Spinal cord (tissue), 9 donors: ENCODE measurements at regions not wholly inside any gene's neighbourhood (a gene's known extent, or its start where the extent isn't known, plus 50 kb on each side); places are given as distances from the start of the nearest gene placed in this dataset.

Source experiments
- DNase-seq, 6 donors: peaks; one replicate each; pipeline versions ENCODE4 v3.0.0 to v3.0.0-alpha.2; 2013 to 2015; ENCODE audit warnings: low spot score in 6 of 6, low read depth in 4 of 6
- H3K27ac ChIP-seq: one replicate; pipeline ENCODE4 v1.5.1; 2013; ENCODE audit warnings: low read depth, low read length, control low read depth
- H3K27me3 ChIP-seq: one replicate; pipeline ENCODE4 v1.6.1; 2013; ENCODE audit warnings: low read length; ENCODE audit not compliant: control insufficient read depth, insufficient read depth
- H3K36me3 ChIP-seq: one replicate; pipeline ENCODE4 v1.6.1; 2013; ENCODE audit warnings: low read length; ENCODE audit not compliant: control insufficient read depth, insufficient read depth
- H3K4me1 ChIP-seq: one replicate; pipeline ENCODE4 v1.6.1; 2013; ENCODE audit warnings: low read length; ENCODE audit not compliant: control insufficient read depth, insufficient read depth
- H3K4me3 ChIP-seq: one replicate; pipeline ENCODE4 v1.5.1; 2013; ENCODE audit warnings: low read depth, low read length, control low read depth
- H3K9me3 ChIP-seq: one replicate; pipeline ENCODE4 v1.6.1; 2013; ENCODE audit warnings: low read length; ENCODE audit not compliant: control insufficient read depth, insufficient read depth
- WGBS: methylation state at CpG from one replicate; pipeline ENCODE4 v1.1.5; 2013; ENCODE audit warnings: missing lambda C conversion rate; ENCODE audit not compliant: insufficient coverage; 5-methylcytosine and 5-hydroxymethylcytosine counted together
- donor health status: healthy.

GRCh38 chr1:29698626-29699025 is 462.3 kb downstream of the PTPRU start:
- Histone ChIP-seq H3K9me3 (peaks cover 4% of the 10 kb centered on the region), H3K4me3 (no peak overlapping the region), H3K4me1 (peaks cover 27% of the 10 kb centered on the region), H3K27ac (no peak overlapping the region), H3K27me3 (no peaks in the 10 kb centered on the region), H3K36me3 (no peaks in the 10 kb centered on the region)
- WGBS = 90% methylated on average over 11 of the region's 12 CpGs
- DNase-seq = no peak

GRCh38 chr1:29698033-29698432 is 461.7 kb downstream of the PTPRU start:
- no peaks in the 10 kb centered on the region for H3K27me3 ChIP-seq
- H3K9me3 ChIP-seq = peaks cover 7% of the 10 kb centered on the region
- H3K4me3 ChIP-seq = no peak overlapping the region
- peaks cover 26% of the 10 kb centered on the region for H3K4me1 ChIP-seq
- peak in 2 of 6 donors; percentile 55 to 65 for DNase-seq
- no peak overlapping the region for H3K27ac ChIP-seq
- H3K36me3 ChIP-seq = no peaks in the 10 kb centered on the region
- WGBS = 60% methylated on average over 7 of the region's 7 CpGs

- 84% methylated on average over 10 of the region's 10 CpGs for WGBS
- H3K27ac ChIP-seq = no peak overlapping the region
- peaks cover 7% of the 10 kb centered on the region for H3K9me3 ChIP-seq
- no peak overlapping the region for H3K4me3 ChIP-seq
- DNase-seq = no peak
- no peaks in the 10 kb centered on the region for H3K27me3 ChIP-seq
- no peaks in the 10 kb centered on the region for H3K36me3 ChIP-seq
- peaks cover 26% of the 10 kb centered on the region for H3K4me1 ChIP-seq
Measured at GRCh38 chr1:29697391-29697780, 461.1 kb downstream of the PTPRU start.

- no peak overlapping the region for H3K27ac ChIP-seq
- 83% methylated on average over 19 of the region's 20 CpGs for WGBS
- H3K9me3 ChIP-seq = peaks cover 7% of the 10 kb centered on the region
- DNase-seq = no peak
- no peaks in the 10 kb centered on the region for H3K36me3 ChIP-seq
- H3K4me3 ChIP-seq = no peak overlapping the region
- H3K4me1 ChIP-seq = peaks cover 26% of the 10 kb centered on the region
- H3K27me3 ChIP-seq = no peaks in the 10 kb centered on the region
Measured at GRCh38 chr1:29696656-29697390, 460.5 kb downstream of the PTPRU start.

- H3K36me3 ChIP-seq = no peaks in the 10 kb centered on the region
- H3K27ac ChIP-seq = no peak overlapping the region
- peaks cover 26% of the 10 kb centered on the region for H3K4me1 ChIP-seq
- 51% methylated on average over 2 of the region's 5 CpGs for WGBS
- no peak overlapping the region for H3K4me3 ChIP-seq
- peaks cover 7% of the 10 kb centered on the region for H3K9me3 ChIP-seq
- DNase-seq = peak in 2 of 6 donors; percentile 70 to 88
- H3K27me3 ChIP-seq = no peaks in the 10 kb centered on the region
Measured at GRCh38 chr1:29695803-29696202, 459.5 kb downstream of the PTPRU start.

- Histone ChIP-seq H3K36me3 (no peaks in the 10 kb centered on the region), H3K27ac (no peak overlapping the region), H3K27me3 (no peaks in the 10 kb centered on the region), H3K4me3 (no peak overlapping the region), H3K4me1 (peaks cover 29% of the 10 kb centered on the region), H3K9me3 (peaks cover 7% of the 10 kb centered on the region)
- DNase-seq = peak in 2 of 6 donors; percentile 84 to 91
- WGBS = 59% methylated on average over 3 of the region's 3 CpGs
Measured at GRCh38 chr1:29695036-29695435, 458.7 kb downstream of the PTPRU start.

GRCh38 chr1:29691499-29691898 is 455.2 kb downstream of the PTPRU start:
- Histone ChIP-seq H3K36me3 (no peaks in the 10 kb centered on the region), H3K27me3 (no peaks in the 10 kb centered on the region), H3K4me1 (peaks cover 28% of the 10 kb centered on the region), H3K4me3 (no peak overlapping the region), H3K9me3 (peaks cover 7% of the 10 kb centered on the region), H3K27ac (no peak overlapping the region)
- no CpG with 5 or more reads among the region's 5 CpGs for WGBS
- DNase-seq = no peak

- Histone ChIP-seq H3K4me1 (peaks cover 20% of the 10 kb centered on the region), H3K36me3 (no peaks in the 10 kb centered on the region), H3K27me3 (no peaks in the 10 kb centered on the region), H3K9me3 (peaks cover 7% of the 10 kb centered on the region), H3K4me3 (no peak overlapping the region), H3K27ac (no peak overlapping the region)
- DNase-seq = no peak
- WGBS = 54% methylated on average over 9 of the region's 9 CpGs
Measured at GRCh38 chr1:29690156-29690555, 453.8 kb downstream of the PTPRU start.

- peaks cover 15% of the 10 kb centered on the region for H3K4me1 ChIP-seq
- H3K4me3 ChIP-seq = no peak overlapping the region
- no peaks in the 10 kb centered on the region for H3K36me3 ChIP-seq
- 84% methylated on average over 6 of the region's 13 CpGs for WGBS
- peaks cover 7% of the 10 kb centered on the region for H3K9me3 ChIP-seq
- H3K27me3 ChIP-seq = no peaks in the 10 kb centered on the region
- no peak overlapping the region for H3K27ac ChIP-seq
- DNase-seq = no peak
Measured at GRCh38 chr1:29689372-29690030, 453.2 kb downstream of the PTPRU start.
